ENCODE measurements at regions not wholly inside any gene's neighbourhood (a gene's known extent, or its start where the extent isn't known, plus 50 kb on each side); places are given as distances from the start of the nearest gene placed in this dataset.
"Not testable (repeated sequence)": the region's sequence is repeated elsewhere in the genome, so short reads cannot be mapped to it uniquely, and the experiment has no call there.

GRCh38 chr15:26259581-26259980 lies 396.5 kb upstream of the ATP10A start:
- no peak for DNase-seq

- DNase-seq: not testable (repeated sequence)
Measured at GRCh38 chr15:26244782-26245181, 381.7 kb upstream of the ATP10A start.

- DNase-seq: no peak
Measured at GRCh38 chr15:26243382-26243781, 380.3 kb upstream of the ATP10A start.

- no peak for DNase-seq
Measured at GRCh38 chr15:26242565-26243071, 379.5 kb upstream of the ATP10A start.

- no peak for DNase-seq
Measured at GRCh38 chr15:26235864-26236263, 372.7 kb upstream of the ATP10A start.

- no peak for DNase-seq
Measured at GRCh38 chr15:26234976-26235767, 372.0 kb upstream of the ATP10A start.

GRCh38 chr15:26232691-26233090 lies 369.6 kb upstream of the ATP10A start:
- DNase-seq: no peak

- no peak for DNase-seq
Measured at GRCh38 chr15:26231096-26231495, 368.0 kb upstream of the ATP10A start.

- DNase-seq: no peak
Measured at GRCh38 chr15:26224266-26224665, 361.1 kb upstream of the ATP10A start.

- no peak for DNase-seq
Measured at GRCh38 chr15:26223720-26224119, 360.6 kb upstream of the ATP10A start.

GRCh38 chr15:26222781-26223180 lies 359.7 kb upstream of the ATP10A start:
- DNase-seq: no peak

GRCh38 chr15:26217043-26217442 lies 353.9 kb upstream of the ATP10A start:
- DNase-seq: not testable (repeated sequence)

- DNase-seq: no peak
Measured at GRCh38 chr15:26214290-26214689, 351.2 kb upstream of the ATP10A start.

- no peak for DNase-seq
Measured at GRCh38 chr15:26213427-26213826, 350.3 kb upstream of the ATP10A start.

GRCh38 chr15:26212109-26212508 lies 349.0 kb upstream of the ATP10A start:
- DNase-seq: no peak

- DNase-seq: no peak
Measured at GRCh38 chr15:26210980-26211379, 347.9 kb upstream of the ATP10A start.

- no peak for DNase-seq
Measured at GRCh38 chr15:26201177-26201858, 338.2 kb upstream of the ATP10A start.

- DNase-seq: no peak
Measured at GRCh38 chr15:26200427-26200826, 337.3 kb upstream of the ATP10A start.

- DNase-seq: no peak
Measured at GRCh38 chr15:26197719-26198118, 334.6 kb upstream of the ATP10A start.

GRCh38 chr15:26197060-26197459 lies 333.9 kb upstream of the ATP10A start:
- no peak for DNase-seq

GRCh38 chr15:26191193-26191592 lies 328.1 kb upstream of the ATP10A start:
- DNase-seq: no peak

- not testable (repeated sequence) for DNase-seq
Measured at GRCh38 chr15:26186138-26186537, 323.0 kb upstream of the ATP10A start.

- no peak for DNase-seq
Measured at GRCh38 chr15:26182441-26182840, 319.3 kb upstream of the ATP10A start.

- no peak for DNase-seq
Measured at GRCh38 chr15:26179906-26180305, 316.8 kb upstream of the ATP10A start.
